SK-N-SH treated with all-trans-retinoic acid at 6 μM for 48 hours (cell line): ENCODE measurements at regions not wholly inside any gene's neighbourhood (a gene's known extent, or its start where the extent isn't known, plus 50 kb on each side); places are given as distances from the start of the nearest gene placed in this dataset.

ENCODE experiments used
- ATAC-seq: fragments of 200-7000 bp; cut with Tn5 transposase; 3 replicates; pipeline ENCODE4 v1.9.1; 2020; ENCODE audit warnings: mild to moderate bottlenecking, moderate library complexity
- ARNTL ChIP-seq: fragments of 450-650 bp; formaldehyde crosslinking; IDR thresholded peaks from 2 replicates; pipeline ENCODE4 v1.5.0; 2020; ENCODE audit warnings: low read depth, mild to moderate bottlenecking, moderate library complexity, borderline replicate concordance
- BACH2 ChIP-seq: fragments of 250-450 bp; sonication (Bioruptor Pico); IDR thresholded peaks from 2 replicates; pipeline ENCODE4 v1.9.0; 2021; ENCODE audit warnings: mild to moderate bottlenecking, borderline replicate concordance
- CSDC2 ChIP-seq: fragments of 250-450 bp; sonication (Bioruptor Pico); IDR thresholded peaks from 2 replicates; pipeline ENCODE4 v1.5.0; 2020; ENCODE audit warnings: mild to moderate bottlenecking, moderate library complexity
- CSRNP3 ChIP-seq: fragments of 250-450 bp; sonication (Bioruptor Pico); IDR thresholded peaks from 2 replicates; pipeline ENCODE4 v1.5.1; 2021; ENCODE audit warnings: mild to moderate bottlenecking, moderate library complexity
- ESRRG ChIP-seq: fragments of 250-450 bp; sonication (Bioruptor Pico); IDR thresholded peaks from 2 replicates; pipeline ENCODE4 v1.6.1; 2021; ENCODE audit warnings: mild to moderate bottlenecking
- GLIS3 ChIP-seq: fragments of 250-450 bp; sonication (Bioruptor Pico); IDR thresholded peaks from 2 replicates; pipeline ENCODE4 v1.5.0; 2020; ENCODE audit warnings: mild to moderate bottlenecking, moderate library complexity
- ISL1 ChIP-seq: fragments of 250-450 bp; sonication (Bioruptor Pico); IDR thresholded peaks from 2 replicates; pipeline ENCODE4 v2.1.2; 2022; ENCODE audit warnings: mild to moderate bottlenecking, moderate library complexity
- POU6F1 ChIP-seq: fragments of 250-450 bp; sonication (Bioruptor Pico); IDR thresholded peaks from 2 replicates; pipeline ENCODE4 v1.8.0; 2021; ENCODE audit warnings: low read depth, mild to moderate bottlenecking, moderate library complexity, borderline replicate concordance
- PPARA ChIP-seq: fragments of 250-450 bp; sonication (Bioruptor Pico); IDR thresholded peaks from 2 replicates; pipeline ENCODE4 v1.5.0; 2020; ENCODE audit warnings: mild to moderate bottlenecking, borderline replicate concordance
- RARB ChIP-seq: fragments of 250-450 bp; sonication (Bioruptor Pico); IDR thresholded peaks from 2 replicates; pipeline ENCODE4 v1.8.0; 2021; ENCODE audit warnings: mild to moderate bottlenecking, moderate library complexity
- SNAI2 ChIP-seq: fragments of 250-450 bp; sonication (Bioruptor Pico); IDR thresholded peaks from 2 replicates; pipeline ENCODE4 v1.5.0; 2020; ENCODE audit warnings: mild to moderate bottlenecking, moderate library complexity
- TCF4 ChIP-seq: fragments of 250-450 bp; sonication (Bioruptor Pico); IDR thresholded peaks from 2 replicates; pipeline ENCODE4 v1.8.0; 2021; ENCODE audit warnings: mild to moderate bottlenecking, moderate library complexity, borderline replicate concordance
- TOX ChIP-seq: fragments of 250-450 bp; sonication (Bioruptor Pico); IDR thresholded peaks from 2 replicates; pipeline ENCODE4 v1.8.0; 2021; ENCODE audit warnings: mild to moderate bottlenecking, moderate library complexity, borderline replicate concordance
- ZC3H10 ChIP-seq: fragments of 250-450 bp; sonication (Bioruptor Pico); IDR thresholded peaks from 2 replicates; pipeline ENCODE4 v1.5.1; 2021; ENCODE audit warnings: mild to moderate bottlenecking, moderate library complexity
- ZFP30 ChIP-seq: fragments of 450-650 bp; formaldehyde crosslinking; IDR thresholded peaks from 2 replicates; pipeline ENCODE4 v1.5.0; 2022; ENCODE audit warnings: mild to moderate bottlenecking, moderate library complexity
- ZNF565 ChIP-seq: fragments of 450-650 bp; formaldehyde crosslinking; conservative IDR thresholded peaks from 2 replicates; pipeline ENCODE4 v1.5.0; 2020; ENCODE audit warnings: low read depth, mild to moderate bottlenecking, moderate library complexity
- ZNF8 ChIP-seq: fragments of 450-650 bp; formaldehyde crosslinking; IDR thresholded peaks from 2 replicates; pipeline ENCODE4 v1.5.0; 2020; ENCODE audit warnings: mild to moderate bottlenecking, moderate library complexity
- TF ChIP-seq, protein P1 (sequence below): fragments of 250-450 bp; sonication (Bioruptor Pico); IDR thresholded peaks from 2 replicates; pipeline ENCODE4 v1.8.0; 2020; ENCODE audit warnings: mild to moderate bottlenecking, moderate library complexity, borderline replicate concordance
- TF ChIP-seq, protein P2 (sequence below): fragments of 250-450 bp; sonication (Bioruptor Pico); IDR thresholded peaks from 2 replicates; pipeline ENCODE4 v1.5.1; 2020; ENCODE audit warnings: low read depth, mild to moderate bottlenecking, moderate library complexity

GRCh38 chr2:128468186-128468920 lies 149.7 kb upstream of the HS6ST1 start:
- ATAC-seq: no peak
- TF ChIP-seq ZNF8 (CRISPR knock-in tag) (no peak), POU6F1 (no peak), ZC3H10 (CRISPR knock-in tag) (no peak), TCF4 (CRISPR knock-in tag) (no peak), ZFP30 (CRISPR knock-in tag) (no peak), ARNTL (no peak), RARB (CRISPR knock-in tag) (no peak), BACH2 (CRISPR knock-in tag) (no peak), GLIS3 (CRISPR knock-in tag) (no peak), ESRRG (CRISPR knock-in tag) (no peak)
- TF ChIP-seq, protein P1, sequence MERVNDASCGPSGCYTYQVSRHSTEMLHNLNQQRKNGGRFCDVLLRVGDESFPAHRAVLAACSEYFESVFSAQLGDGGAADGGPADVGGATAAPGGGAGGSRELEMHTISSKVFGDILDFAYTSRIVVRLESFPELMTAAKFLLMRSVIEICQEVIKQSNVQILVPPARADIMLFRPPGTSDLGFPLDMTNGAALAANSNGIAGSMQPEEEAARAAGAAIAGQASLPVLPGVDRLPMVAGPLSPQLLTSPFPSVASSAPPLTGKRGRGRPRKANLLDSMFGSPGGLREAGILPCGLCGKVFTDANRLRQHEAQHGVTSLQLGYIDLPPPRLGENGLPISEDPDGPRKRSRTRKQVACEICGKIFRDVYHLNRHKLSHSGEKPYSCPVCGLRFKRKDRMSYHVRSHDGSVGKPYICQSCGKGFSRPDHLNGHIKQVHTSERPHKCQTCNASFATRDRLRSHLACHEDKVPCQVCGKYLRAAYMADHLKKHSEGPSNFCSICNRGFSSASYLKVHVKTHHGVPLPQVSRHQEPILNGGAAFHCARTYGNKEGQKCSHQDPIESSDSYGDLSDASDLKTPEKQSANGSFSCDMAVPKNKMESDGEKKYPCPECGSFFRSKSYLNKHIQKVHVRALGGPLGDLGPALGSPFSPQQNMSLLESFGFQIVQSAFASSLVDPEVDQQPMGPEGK: no peak
- TF ChIP-seq, protein P2, sequence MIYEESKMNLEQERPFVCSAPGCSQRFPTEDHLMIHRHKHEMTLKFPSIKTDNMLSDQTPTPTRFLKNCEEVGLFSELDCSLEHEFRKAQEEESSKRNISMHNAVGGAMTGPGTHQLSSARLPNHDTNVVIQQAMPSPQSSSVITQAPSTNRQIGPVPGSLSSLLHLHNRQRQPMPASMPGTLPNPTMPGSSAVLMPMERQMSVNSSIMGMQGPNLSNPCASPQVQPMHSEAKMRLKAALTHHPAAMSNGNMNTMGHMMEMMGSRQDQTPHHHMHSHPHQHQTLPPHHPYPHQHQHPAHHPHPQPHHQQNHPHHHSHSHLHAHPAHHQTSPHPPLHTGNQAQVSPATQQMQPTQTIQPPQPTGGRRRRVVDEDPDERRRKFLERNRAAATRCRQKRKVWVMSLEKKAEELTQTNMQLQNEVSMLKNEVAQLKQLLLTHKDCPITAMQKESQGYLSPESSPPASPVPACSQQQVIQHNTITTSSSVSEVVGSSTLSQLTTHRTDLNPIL (CRISPR knock-in tag): no peak

DNA sequence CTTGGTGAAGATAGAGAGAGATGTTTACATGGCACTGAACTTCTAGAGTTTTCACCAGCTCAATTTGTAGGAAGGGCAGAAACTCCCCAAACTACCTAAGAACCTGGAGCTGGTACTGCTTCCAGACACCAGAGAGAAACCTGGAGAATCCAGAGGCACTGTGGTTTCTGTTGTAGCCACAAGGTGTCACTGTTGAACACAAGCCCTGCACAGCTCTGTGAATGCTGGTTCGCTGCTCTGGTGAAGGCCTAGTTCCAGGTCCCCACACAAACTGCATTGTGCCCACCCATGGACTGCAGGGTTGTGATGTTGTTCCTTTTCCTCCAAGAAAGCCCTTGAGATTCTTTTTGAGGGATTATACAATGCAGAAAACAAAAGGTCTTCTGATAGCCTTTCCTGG lies 150.5 kb upstream of the HS6ST1 start:
- no peak for TF ChIP-seq BACH2 (CRISPR knock-in tag)
- no peak for TF ChIP-seq TOX
- TF ChIP-seq ISL1: no peak
- TF ChIP-seq ESRRG (CRISPR knock-in tag): no peak
- no peak for TF ChIP-seq TCF4 (CRISPR knock-in tag)
- no peak for TF ChIP-seq POU6F1
- TF ChIP-seq GLIS3 (CRISPR knock-in tag): no peak
- no peak for ATAC-seq

DNA sequence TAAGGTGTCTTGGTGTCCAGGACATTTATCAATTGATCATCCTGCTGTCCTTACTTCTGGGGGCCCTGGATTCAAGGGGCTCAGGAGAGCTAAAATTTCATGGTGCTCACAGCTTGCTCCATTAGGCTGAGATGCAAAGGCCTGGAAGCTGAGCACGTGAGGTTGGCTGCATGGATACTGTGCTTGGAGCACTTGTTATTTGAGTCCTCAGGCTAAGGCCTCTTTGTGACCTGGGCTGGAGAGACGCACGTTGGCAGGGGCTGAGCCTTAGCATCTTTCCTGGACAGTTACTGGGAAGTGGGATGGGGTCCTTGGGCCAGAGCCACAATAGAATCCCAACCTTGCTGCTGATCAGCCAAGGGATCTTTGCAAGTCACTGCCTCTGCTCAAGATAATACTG lies 151.2 kb upstream of the HS6ST1 start:
- TF ChIP-seq POU6F1: no peak
- no peak for TF ChIP-seq PPARA (CRISPR knock-in tag)
- no peak for TF ChIP-seq ISL1
- no peak for ATAC-seq

GRCh38 chr2:128472789-128473174 lies 154.1 kb upstream of the HS6ST1 start:
- no peak for ATAC-seq
- TF ChIP-seq TOX (no peak), ARNTL (no peak)

DNA sequence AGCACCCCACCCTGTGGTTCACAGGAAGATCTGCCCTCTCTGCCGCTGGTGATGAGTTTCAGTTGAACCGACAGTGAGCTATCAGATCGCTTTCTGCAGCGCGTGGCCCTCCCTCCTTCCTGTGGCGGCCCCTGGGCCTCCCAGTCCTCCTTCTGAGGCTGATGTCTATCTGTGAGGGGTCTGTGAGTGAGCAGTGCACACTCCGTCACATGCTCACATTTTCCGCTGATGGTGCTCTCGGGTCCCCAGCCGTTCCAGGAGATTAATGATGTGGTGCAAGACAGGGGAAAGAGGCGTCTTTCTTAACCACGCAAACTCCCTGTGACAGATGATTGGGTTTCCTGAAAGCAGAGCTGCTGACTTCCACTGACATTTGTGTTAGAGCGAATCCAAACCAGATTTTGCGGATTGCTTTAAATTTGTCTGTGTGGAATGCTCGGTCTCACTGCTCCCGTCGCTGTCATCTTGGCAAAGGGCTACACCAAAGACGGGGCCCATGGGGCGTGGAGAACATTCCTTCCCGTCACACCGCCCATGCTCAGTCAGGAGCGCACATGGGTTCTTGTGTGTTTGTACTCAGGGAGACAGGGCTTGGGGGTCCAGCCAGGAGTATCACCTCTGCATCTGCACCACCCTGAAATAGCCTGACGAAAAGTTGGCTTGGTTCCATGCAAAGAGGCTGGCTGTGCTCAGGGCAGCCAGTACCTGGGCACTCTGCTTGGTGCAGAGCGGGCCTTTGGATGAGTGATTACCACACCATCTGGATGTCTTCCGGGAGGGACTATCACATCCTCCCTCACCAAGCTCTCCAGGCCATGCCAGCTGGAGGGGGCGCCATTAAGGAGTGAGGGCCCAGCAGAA lies 154.7 kb upstream of the HS6ST1 start:
- no peak for ATAC-seq
- TF ChIP-seq ARNTL (no peak), ZNF565 (no peak), CSDC2 (CRISPR knock-in tag) (no peak), ZNF8 (CRISPR knock-in tag) (no peak), POU6F1 (no peak), ESRRG (CRISPR knock-in tag) (no peak), TCF4 (CRISPR knock-in tag) (no peak), ISL1 (no peak), CSRNP3 (CRISPR knock-in tag) (no peak), SNAI2 (no peak), ZC3H10 (CRISPR knock-in tag) (no peak)
- TF ChIP-seq, protein P2 (CRISPR knock-in tag): no peak
